Stimulated activated CD8-positive, alpha-beta memory T cell treated with anti-CD3 and anti-CD28 coated beads, Interleukin-4, amount 100 ng/mL, for 48 hours (primary cell): ENCODE measurements at regions not wholly inside any gene's neighbourhood (a gene's known extent, or its start where the extent isn't known, plus 50 kb on each side); places are given as distances from the start of the nearest gene placed in this dataset.

ENCODE experiments used
- DNase-seq: peaks from one replicate; pipeline ENCODE4 v3.0.0-alpha.2; 2020

- DNase-seq = no peak
Measured at GRCh38 chr18:47593744-47594472, 336.6 kb downstream of the SMAD2 start.

- no peak for DNase-seq
Measured at GRCh38 chr18:47591429-47591828, 339.0 kb downstream of the SMAD2 start.

DNA sequence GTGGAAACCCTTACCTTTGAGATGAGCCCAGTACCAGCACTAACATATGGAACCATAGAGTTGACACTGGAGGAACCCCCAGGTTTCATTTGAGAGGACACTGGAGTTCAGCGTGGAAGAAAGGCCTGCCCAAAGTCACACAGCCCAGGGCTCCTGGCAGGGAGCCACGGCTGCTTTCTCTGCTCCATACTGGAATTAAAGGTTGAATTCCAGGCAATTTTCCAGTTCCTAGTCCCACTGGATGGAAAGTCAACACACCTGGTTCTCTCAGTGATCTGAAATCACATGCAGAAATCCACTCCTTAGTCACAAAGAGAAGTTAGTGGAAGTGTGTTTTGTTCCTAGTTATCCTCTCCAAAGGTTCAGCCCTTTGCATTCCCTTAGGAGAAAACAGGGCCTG is 336.1 kb upstream of the SKOR2 start:
- DNase-seq = no peak

DNA sequence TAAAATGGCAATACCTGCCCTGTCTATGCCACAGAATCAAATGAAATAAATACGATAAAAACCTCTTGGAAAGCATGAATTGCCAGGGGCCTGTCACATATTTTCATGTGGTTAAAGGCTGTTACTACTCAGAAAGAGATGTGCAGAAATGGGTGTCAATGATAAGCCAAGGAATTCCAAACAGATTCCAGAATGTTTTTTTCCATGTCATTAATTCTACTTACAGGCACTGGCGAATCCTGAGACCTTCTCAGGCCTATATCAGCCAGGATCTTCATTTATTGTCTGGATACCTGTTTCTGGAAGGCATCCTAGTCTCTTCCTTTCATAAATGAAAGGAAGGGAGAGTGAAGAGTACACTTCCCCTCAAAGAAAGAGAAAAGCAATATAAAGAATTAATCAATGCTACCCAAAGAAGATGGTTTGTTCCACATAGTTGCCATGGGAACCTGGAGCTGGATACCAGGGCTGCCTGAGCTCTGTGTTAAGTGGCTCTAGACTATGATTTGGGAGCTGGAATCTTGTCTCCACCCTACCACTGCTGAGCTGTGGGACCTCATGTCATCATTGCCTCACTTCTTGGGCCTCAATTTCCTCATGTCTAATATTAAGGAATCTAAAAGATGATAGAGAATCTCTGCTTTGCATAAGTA is 335.1 kb upstream of the SKOR2 start:
- no peak for DNase-seq

GRCh38 chr18:47585914-47586313 is 334.5 kb upstream of the SKOR2 start:
- no peak for DNase-seq

GRCh38 chr18:47585136-47585535 is 333.7 kb upstream of the SKOR2 start:
- no peak for DNase-seq

DNA sequence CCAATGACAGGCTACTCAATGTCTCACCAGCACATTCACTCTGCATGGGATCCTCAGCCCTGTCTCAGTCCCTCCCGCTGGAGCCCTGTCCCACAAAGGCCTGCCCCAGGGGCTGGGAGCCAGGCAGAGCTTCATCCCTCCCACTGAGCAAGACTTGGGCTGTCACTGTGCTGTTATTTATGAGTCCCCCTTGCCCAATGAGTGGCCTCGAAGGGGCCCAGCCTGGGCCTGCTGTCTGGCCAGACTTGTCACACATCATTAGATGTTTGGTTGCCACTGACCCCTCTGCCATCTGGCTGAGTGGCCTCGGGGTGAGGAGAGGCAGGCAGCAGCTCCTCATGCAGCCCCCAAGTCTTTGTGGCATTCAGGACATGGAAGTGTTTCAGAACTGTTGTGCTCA is 330.6 kb upstream of the SKOR2 start:
- DNase-seq = no peak

- no peak for DNase-seq
Measured at GRCh38 chr18:47577520-47577919, 326.1 kb upstream of the SKOR2 start.

GRCh38 chr18:47574966-47575365 is 323.5 kb upstream of the SKOR2 start:
- DNase-seq = no peak

GRCh38 chr18:47571957-47572356 is 320.5 kb upstream of the SKOR2 start:
- no peak for DNase-seq

- no peak for DNase-seq
Measured at GRCh38 chr18:47566809-47567208, 315.3 kb upstream of the SKOR2 start.

DNA sequence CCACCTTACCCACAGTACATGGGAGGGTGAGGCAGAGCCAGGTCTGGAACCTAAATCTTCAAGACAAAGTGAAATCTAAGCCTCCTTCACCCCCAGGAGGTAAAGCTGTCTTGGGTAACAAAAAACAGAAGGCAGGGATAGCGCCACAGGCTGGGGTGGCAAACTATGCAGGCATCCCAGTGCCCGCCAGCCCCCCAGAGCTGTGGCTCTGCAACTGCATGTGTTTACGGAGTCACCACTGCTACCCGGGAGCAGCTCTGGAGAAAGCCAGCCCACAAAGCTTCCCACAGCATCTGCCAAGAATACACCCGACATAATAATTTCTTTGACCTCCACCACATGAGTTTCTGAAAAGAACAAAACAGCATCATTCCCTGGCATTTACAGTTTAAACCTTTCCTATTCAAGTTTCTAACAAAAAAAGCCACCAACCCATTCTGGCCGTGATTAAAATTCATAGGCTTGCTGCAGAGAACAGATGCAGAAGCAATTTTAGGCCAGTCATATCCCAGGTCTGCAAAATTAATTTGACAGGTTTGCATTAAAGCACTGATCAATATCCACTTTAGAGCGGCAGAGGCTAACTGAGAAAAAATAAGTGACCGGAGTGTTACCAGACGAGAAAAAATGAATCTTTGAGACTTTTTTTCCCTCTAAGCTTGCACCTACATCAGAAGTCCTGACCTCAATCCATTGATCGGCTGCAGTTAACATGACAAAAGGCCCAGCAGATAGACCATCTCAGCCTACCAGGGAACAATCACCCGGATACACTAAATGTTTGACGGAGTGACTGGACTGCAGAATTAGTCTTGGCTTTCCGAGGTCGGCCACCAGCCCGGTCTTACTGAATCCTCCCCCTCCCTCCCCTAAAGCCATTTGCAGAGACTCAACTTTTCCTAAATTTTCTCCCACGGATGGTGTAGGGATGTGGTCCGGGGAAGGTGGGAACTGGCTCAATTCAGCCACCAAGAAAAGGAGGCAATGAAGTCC is 309.6 kb upstream of the SKOR2 start:
- DNase-seq = no peak

GRCh38 chr18:47558110-47558750 is 306.8 kb upstream of the SKOR2 start:
- DNase-seq = no peak

DNA sequence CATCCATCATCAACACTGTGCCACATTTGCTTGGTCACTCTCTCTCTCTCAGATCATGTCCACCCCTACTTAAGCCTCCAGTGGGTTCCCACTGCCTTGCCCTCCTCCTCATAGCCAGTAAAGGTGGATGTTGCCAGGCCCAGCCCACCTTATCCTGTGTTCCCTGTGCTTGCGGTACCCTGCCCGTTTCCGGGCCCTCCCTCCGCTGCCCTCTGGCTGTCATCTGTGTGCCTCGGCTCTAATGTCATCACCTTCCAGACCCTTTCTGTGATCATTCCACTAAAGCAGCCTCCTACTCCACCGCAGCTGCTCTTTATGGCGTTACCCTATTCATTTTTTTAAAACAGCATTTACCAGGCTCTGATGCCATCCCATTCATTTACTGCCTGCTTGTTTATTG is 305.7 kb upstream of the SKOR2 start:
- DNase-seq = no peak

DNA sequence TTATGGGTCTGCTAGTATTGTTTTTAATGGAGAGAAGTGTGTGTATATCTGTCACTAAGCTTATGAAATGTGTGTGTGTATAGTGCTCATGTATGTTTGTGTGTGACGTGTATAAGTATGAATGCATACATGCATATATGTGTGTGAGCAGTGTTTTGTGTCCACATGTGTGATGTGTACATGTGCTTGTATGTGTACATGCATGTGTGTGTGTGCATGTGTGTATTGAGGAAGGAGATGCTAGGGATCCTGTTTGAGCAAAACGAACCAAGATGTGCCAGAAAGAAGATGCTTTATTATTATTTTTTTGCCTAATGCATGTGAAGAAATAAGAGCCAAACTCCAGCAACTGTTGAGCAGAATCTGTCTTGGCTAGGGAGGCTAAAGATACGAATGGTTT is 301.3 kb upstream of the SKOR2 start:
- DNase-seq = no peak

DNA sequence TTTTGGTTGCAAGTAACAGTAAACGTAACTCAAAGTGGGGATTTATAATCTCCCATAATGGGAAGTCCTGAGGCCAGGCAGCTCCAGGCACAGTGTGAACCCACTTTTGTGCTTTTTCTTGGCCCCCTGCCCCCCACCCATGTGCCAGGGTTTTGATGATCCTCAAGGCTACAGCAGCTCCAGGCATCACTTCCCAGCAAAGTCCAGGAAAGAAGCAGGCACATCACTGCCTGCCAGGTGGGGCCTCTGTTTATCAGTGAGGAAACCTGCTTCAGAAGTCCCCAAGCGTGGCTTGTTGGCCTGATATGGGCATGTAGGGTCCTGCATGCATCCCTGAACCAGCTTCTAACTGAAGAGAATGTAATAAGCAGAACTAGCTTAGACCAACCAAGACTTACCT is 299.2 kb upstream of the SKOR2 start:
- DNase-seq = no peak

DNA sequence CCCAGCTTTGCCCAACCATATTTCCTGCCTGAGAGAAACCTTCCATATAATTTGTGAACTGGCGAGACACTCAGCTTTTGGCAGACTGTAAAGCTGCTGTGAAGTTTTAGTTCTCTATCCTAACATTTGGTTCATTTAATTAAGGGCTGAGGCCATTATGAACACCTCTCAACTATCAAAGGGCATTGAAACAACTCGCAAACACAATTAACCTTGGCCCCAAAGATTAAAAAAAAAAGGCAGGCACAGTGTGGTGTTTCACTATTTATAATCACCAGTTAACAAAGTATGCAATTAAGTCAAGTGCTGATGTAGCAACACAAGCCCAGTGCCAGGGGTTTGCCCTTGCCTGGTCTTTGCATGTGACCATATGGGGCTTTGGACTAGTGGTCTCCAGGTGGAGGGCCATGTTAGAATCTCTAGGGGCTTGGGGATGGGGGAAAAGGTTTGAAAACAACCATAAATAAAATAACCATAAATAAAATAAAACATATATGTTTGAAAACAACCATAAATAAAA is 297.6 kb upstream of the SKOR2 start:
- no peak for DNase-seq

DNA sequence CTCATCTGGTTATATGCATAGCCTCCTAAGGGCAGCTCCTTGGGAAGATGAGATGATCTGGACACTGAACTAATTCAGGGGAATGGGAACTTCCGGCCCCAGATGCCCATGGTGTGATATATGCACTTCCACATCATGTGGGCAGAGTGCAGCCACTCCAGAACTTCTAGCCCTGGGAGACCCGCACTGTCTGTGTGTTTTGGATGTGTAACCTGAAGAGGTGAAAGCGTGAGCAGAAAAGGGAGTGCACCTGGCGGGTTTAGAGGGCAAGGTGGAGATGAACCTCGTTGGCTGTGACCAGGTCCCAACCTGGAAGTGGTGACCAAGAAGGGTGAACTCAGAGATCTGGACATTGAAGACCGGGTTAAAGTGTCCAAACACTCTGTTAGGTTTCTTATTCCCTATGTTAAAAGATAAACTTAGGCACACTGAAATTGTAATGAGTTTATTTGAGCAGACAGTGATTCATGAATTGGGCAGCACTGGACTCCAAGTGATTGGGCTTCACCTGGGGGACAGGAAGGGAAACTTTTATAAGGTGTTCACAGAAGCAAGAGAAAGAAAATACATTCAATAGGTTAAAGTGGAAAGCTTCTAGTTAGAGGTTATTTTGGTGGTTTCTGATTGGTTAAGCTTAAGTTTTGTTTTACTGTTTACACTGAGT is 296.2 kb upstream of the SKOR2 start:
- no peak for DNase-seq

- DNase-seq = no peak
Measured at GRCh38 chr18:47545613-47546012, 294.2 kb upstream of the SKOR2 start.

DNA sequence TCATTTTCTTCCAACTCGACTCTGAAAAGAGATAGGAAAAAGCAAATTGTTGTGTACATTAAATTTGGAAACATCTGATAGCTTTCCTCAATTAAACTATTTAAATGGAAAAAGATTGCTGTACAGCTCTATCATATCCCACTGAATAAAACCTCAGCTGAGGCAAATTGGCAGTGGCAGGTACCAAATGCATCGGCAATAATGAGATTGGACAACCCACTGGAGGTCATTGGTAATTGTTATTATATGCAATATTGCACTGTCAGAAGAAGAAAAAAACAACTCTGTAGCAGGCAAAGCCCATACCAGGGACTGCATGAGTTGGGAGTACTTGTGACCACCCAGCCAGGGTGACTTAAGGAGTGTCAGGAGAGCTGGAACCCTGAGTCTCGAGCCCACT is 291.6 kb upstream of the SKOR2 start:
- DNase-seq = no peak

GRCh38 chr18:47542551-47542950 is 291.1 kb upstream of the SKOR2 start:
- no peak for DNase-seq

- DNase-seq = no peak
Measured at GRCh38 chr18:47531717-47532116, 280.3 kb upstream of the SKOR2 start.
